HG03066 (cell line): ENCODE measurements at regions not wholly inside any gene's neighbourhood (a gene's known extent, or its start where the extent isn't known, plus 50 kb on each side); places are given as distances from the start of the nearest gene placed in this dataset.

ENCODE experiments used
- ATAC-seq: cut with Tn5 transposase; IDR thresholded peaks from one replicate; pipeline ENCODE4 v1.9.1; 2021; ENCODE audit warnings: low read depth; ENCODE audit not compliant: unreplicated experiment

- ATAC-seq = no peak
These were observed 723.1 kb downstream of the NR2F2 start for GRCh38 chr15:97053635-97054034.

GRCh38 chr15:97057503-97057902 is 727.0 kb downstream of the NR2F2 start:
- no peak for ATAC-seq

GRCh38 chr15:97059281-97059680 is 728.8 kb downstream of the NR2F2 start:
- ATAC-seq = no peak

DNA sequence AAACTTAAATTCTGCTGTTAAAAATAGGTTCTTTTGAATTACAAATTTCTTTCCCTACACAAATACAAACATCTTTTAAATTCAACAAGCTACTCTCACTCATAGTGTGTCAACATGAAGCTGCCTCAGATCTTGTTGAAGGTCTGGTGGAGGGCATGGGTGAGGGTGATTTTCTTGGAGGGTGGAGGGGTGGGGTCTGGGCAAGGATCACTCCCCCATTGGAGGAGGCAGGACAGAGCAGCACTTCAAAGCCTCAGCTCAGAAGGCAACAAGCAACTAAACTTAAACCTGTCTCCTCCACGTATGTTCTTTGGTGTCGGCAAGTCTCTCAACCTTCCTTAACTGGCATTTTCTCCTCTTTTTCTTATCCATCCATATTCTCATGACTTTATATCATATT is 730.9 kb downstream of the NR2F2 start:
- no peak for ATAC-seq

- no peak for ATAC-seq
These were observed 741.2 kb downstream of the NR2F2 start for GRCh38 chr15:97071668-97072067.

DNA sequence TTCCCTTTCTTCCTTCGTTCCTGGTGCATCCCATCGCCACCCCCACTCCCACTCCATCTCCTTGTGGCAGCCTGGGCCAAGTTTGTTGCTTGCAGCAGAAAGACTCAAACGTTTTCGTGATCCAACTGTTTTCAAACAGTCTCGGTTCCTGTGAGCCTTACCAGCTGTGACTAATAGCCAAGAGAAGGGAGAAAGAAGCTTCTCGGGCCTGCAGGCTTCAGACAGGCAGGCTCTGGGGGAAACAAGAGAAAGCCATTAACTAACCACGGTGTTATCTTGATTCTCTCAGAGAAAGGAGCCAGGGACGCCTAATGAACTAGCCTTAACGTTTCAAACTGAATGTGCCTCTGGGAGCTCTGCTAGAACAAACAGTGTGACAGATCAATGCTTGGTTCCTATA is 742.0 kb downstream of the NR2F2 start:
- ATAC-seq = no peak

- ATAC-seq = no peak
These were observed 745.5 kb downstream of the NR2F2 start for GRCh38 chr15:97076011-97076410.

DNA sequence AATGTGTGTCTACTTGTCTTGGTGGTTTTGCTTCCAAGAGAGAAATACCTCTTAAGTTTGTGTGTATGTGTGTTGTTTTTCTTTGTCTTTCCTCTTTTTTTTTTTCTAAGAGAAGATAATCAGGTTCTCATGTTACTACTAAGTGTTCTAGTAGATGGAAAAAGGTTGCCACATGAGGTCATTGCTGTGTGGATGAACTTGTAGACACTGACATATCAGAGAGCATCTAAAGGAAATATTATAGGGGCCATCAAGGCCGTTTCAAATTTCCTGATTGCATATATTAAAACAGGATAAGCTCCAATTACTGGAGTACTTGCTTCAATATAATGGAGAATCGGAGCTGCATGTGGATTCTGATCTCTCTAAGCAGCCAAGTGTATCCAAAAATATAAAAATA is 747.5 kb downstream of the NR2F2 start:
- no peak for ATAC-seq

- no peak for ATAC-seq
These were observed 748.1 kb downstream of the NR2F2 start for GRCh38 chr15:97078591-97078990.

- no peak for ATAC-seq
These were observed 751.2 kb downstream of the NR2F2 start for GRCh38 chr15:97081666-97082226.

- ATAC-seq = no peak
These were observed 752.3 kb downstream of the NR2F2 start for GRCh38 chr15:97082830-97083229.

GRCh38 chr15:97084650-97085049 is 754.1 kb downstream of the NR2F2 start:
- no peak for ATAC-seq

DNA sequence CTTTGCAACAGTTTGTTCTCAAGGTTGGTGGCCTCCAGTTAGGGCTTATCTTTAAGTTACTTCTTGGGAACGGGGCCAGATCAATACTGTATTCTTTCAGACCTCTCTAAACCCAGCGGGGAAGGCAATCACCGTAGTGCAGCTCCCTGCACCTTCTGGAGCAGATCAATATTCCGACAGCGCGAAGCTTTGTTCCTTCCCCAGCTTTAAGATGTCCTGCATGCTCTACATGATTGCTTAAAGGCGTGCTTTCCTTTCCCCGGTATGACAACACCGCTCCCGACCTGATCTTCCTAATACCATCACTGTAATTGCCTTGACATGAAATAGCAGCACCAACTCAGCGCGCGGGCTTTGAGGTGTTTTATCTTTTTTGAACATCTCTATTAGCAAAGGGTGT is 755.2 kb downstream of the NR2F2 start:
- no peak for ATAC-seq

DNA sequence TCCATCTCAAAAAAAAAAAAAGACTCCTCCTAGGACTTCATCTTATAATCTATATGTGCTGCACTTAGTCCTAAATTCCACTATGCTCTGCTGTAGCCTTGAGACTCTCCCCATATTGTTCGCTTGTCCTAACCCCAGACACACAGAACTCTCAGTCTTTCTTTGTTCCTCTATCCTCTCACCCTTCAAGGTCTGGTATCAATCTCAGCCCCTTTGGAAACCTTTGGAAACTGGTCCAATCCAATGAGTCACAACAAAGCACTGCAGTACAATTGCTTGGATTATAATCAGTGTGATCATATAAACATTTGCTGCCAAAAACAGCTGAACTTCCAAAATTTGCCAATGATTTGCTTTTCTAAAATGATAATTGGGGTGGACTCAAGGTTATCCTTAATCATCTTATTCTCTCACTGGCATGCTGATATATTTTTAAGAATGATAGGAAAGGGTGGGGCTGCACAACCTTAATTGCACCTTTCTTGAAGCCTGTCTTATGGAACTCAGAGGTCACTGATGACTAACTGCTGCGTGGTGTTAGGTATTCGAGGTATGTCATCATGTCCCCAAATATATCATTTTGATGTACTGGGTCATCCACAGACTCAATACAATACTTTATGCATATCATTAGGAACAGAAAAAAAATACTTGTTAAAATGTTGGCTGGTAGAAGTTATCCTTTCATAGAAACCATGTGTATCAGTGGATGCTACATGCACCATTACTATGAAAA is 756.7 kb downstream of the NR2F2 start:
- ATAC-seq = no peak

GRCh38 chr15:97091093-97091492 is 760.6 kb downstream of the NR2F2 start:
- ATAC-seq = no peak

GRCh38 chr15:97092656-97093055 is 762.2 kb downstream of the NR2F2 start:
- ATAC-seq = no peak

DNA sequence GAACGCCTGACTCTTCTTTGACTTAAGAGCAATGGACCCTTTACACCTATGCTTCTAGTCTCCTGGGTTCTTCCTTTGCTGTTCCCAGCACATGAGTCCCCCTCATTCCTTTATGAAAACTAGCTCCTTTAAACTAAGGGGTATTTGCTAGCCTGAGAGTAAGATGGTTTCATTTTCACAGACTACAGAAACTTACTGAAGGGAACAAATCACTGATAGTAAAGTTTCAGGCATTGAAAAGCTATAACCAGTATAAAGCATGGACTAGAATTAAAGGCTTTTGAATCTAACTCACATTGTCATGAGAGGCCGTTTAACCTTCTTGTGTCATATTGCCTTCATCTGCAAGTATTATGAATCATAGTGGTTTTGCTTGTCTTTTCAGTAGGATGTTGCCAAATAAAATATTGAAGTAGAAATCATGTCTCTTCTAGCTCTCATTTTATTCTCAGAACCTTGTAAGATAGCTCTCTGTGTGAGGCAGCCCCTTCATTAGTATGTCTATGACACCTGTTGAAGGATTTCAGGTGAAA is 765.9 kb downstream of the NR2F2 start:
- ATAC-seq = no peak

DNA sequence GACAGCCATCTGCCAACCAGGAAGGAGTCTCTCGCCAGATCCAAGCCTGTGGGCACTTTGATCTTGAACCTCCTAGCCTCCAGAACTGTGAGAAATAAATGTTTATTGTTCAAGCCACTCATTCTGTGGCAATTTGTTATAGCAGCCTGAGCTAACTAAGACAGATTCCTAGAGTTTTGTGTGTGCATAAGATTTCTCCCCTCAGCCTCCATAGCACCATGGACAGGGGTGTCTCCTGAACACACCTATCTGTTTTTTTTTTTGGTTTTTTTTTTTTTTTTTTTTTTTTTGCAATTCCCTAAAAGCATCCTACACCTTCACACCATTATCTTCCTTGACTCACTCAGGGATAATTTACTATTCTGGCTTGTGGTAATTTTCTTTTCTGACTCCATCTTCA is 768.5 kb downstream of the NR2F2 start:
- no peak for ATAC-seq

DNA sequence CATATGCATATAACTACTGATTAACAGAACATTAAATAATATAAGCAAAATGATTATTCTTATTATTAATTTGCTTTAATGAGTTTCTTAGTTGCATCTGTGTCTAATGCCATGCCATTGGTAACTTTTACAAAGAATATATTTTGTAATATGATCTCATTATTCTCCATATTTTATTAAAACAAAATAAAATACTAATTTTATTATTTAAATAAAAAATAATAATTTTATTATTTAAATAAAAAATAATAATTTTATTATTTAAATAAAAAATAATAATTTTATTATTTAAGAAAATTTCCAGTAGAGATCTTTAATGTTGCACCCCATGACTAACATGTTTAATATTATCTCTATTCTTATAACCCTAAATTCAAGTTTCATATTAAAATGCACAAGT is 771.1 kb downstream of the NR2F2 start:
- ATAC-seq = no peak

- ATAC-seq = no peak
These were observed 784.6 kb downstream of the NR2F2 start for GRCh38 chr15:97114900-97115760.

DNA sequence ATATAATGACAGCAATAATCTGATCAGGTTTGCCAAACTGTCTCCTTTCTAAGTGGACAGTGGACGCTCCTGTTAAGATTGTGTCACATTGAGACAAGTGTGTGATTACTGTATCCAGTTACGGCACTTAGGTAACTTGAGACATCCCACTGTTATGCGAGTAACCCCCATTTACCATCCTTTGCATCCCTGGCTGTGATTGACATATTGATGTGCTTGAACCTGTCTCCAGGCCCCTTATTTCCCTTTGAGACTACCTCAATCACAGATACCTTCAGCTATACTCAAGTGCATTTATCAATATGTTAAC is 785.2 kb downstream of the NR2F2 start:
- no peak for ATAC-seq

GRCh38 chr15:97124790-97125189 is 794.3 kb downstream of the NR2F2 start:
- no peak for ATAC-seq
